ENCODE measurements at regions not wholly inside any gene's neighbourhood (a gene's known extent, or its start where the extent isn't known, plus 50 kb on each side); places are given as distances from the start of the nearest gene placed in this dataset.
"Not testable (repeated sequence)": the region's sequence is repeated elsewhere in the genome, so short reads cannot be mapped to it uniquely, and the experiment has no call there.

- DNase-seq (ENCODE audit: low read depth in 2 of 2), result not testable (repeated sequence)
These were observed 70.2 kb downstream of the ZNF726 start for GRCh38 chr19:23984911-23985310.

DNA sequence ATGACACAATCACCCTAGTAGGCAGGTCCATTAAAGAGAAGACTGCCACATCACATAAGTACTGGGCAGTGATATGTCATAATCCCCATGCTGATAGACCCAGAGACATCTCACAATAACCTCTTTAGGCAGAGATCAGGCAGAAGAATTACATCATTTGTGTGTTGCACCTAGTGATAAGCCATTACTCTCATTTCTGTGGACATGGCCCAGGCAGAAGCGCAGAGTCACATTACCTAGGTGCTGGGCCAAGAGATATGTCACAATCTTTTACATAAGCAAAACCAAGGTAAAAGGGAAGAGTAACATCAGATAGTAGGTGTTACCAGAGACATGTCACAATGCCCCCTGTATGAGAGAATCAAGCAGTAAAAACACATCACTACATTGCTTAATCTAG, 71.9 kb downstream of the ZNF726 start:
- no peak for DNase-seq (ENCODE audit: low read depth in 2 of 2)

DNA sequence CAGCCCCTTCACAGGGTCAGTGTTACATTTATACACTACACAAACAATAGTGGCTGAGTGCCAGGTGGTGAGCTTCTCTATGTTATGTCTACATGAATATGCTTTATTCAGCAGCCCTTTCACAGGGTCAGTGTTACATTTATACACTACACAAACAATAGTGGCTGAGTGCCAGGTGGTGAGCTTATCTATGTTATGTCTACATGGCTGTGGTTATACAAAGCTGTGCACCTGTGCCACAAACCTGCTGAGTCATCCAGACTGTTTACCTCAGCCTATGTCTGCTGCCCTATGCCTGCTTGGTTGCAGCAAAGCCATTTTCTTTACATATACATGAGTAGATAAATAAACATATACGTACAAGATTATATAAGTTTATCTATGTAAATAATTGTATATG, 76.5 kb downstream of the ZNF726 start:
- no peak for DNase-seq (ENCODE audit: low read depth in 2 of 2)

DNA sequence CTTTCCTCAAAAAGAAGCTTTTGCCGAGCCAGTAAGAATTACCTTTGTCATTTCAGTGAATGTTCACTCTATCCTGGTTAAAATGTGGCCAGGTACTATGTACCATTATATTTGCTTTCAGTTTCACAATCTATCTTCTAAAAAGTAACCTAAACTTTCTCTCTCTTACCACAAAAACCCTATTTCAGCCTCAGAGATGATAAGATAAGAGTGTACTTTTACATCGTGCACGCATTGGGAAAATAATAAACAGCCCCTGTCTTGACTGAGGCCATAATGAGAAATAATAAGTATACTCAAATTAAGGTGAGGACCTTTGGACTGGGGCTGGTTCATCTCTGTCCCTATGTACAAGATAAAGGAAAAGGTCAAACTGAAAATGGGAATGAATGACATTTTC, 77.7 kb downstream of the ZNF726 start:
- DNase-seq (ENCODE audit: low read depth in 2 of 2), result no peak

DNA sequence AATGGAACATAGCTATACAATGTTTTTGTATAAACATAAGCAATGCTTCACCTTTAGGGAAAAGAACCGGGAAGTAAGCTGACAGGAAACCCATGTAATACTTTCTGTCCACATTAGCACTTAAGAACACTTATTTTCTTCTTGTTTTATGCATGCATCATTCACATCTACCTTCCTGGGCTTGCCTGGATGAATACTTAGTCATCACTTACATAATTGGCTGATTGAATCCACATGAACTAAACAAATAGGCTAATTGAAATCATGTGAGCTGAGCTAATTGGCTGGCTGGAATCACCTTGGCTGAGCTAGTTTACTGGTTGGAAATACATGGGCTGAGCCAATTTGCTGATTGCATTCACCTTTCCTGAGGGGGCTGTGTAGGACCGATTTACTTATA, 78.8 kb downstream of the ZNF726 start:
- no peak for DNase-seq (ENCODE audit: low read depth in 2 of 2)

DNA sequence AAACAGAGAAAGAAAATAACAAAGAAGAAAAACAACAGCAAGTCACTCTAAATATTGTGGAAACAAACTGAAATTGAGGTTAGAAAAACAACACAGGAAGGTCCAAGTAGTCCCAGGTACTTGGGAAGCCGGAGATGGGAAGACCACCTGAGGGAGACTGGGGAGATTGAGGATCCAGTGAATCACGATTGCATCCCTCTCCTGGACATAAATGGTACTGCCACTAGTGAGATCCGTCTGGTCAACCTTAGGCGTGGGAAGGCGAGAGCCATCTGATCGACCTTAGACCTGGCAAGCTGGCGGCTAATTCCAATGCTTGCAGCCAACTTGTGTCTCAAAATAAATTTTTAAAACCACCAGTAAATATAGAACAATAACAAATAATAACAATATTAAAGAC, 81.9 kb downstream of the ZNF726 start:
- peak in 1 of 2 donors; percentile 8 for DNase-seq (ENCODE audit: low read depth in 2 of 2)

GRCh38 chr19:23998568-23998967, 83.9 kb downstream of the ZNF726 start:
- no peak for DNase-seq (ENCODE audit: low read depth in 2 of 2)

DNA sequence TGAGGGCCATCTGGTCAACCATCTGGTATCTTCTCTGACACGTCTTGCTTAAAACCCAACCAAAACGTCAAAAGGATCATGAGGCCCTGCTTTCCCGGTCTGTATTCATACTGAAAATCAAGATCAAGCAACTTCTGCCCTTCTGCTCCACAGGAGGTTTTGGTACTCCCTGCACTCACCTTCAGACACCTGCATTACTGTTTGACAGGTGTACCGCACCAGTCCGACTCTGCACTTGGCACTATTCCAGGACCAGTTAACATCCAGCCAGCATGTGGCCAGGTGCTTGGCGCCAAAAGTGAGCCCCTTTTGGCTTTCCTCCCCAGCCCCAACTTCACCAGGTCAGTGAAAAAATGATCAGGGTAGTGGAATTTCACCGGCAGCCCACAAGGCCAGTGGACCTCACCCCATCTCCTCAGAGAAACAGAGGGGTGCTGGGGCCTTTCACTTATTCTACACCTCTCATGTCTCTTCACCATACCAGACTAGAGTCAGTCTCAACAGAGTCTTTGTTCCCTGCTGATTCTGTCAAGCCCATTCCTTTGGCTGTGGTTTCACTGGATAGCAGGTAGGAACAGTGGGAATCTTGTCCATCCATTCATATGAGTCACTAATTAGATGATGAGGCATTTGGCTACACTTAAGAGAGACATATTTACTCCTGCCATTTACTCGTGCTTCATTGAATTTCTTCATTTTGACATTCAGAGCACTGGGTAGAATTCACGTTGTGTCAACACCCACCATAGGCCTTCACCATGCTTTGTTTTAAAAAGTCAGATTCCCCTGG, 85.3 kb downstream of the ZNF726 start:
- DNase-seq (ENCODE audit: low read depth in 2 of 2), result no peak

GRCh38 chr19:24000656-24001055, 86.0 kb downstream of the ZNF726 start:
- DNase-seq (ENCODE audit: low read depth in 2 of 2), result no peak

GRCh38 chr19:24002256-24002945, 84.6 kb upstream of the ZNF254 start:
- DNase-seq (ENCODE audit: low read depth in 2 of 2), result no peak

- DNase-seq (ENCODE audit: low read depth in 2 of 2), result no peak
These were observed 83.5 kb upstream of the ZNF254 start for GRCh38 chr19:24003537-24003936.

DNA sequence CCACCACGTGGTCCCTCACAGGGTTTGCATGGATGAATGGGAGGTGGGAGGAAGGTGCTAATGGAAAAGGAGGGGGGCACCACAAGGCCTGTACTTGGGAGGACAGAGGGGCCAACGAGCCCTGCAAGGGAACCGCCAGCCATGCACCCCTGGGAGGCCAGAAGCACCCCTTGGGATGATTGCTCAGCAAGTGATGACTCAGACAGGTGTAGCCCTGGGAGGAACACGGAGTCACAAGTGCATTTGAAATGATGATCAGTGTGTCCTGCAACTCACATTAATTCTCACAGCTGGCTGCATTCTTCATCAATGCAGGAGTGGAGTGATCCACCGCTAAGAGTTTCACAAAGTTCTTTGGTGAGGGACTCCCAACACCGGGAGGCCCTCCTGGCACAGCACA, 82.8 kb upstream of the ZNF254 start:
- no peak for DNase-seq (ENCODE audit: low read depth in 2 of 2)

DNA sequence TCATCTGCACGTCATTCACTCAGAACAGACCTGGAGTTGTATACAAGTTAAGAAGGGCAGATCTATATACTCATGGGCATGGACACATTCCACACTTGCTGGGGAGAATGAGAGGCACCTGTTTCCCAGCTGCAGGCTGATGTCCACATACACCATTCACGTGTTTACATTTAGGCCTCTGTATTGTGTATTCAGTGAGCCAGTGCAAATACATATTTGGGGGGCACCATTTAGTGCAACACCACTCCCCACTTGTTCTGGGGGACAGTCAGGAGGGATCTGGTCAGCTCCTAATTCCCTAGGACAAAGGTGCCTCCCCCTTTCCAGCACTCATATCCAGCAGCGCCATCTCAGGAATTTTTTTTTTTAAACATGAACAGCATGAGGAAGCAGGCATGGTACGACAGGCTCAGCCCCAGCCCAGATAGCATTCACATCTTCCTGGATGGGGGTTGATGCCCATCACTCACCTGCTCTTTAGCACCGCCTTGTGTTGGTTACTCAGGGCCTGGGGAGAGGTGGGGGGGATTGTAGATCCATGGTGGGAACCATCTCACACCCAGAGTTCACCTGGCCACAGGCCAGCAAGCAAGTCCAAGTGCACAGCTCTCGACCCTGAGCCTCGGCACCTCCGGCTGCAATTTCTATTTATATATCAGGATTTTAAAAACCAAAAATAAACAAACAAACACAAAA, 56.9 kb upstream of the ZNF254 start:
- no peak for DNase-seq (ENCODE audit: low read depth in 2 of 2)

DNA sequence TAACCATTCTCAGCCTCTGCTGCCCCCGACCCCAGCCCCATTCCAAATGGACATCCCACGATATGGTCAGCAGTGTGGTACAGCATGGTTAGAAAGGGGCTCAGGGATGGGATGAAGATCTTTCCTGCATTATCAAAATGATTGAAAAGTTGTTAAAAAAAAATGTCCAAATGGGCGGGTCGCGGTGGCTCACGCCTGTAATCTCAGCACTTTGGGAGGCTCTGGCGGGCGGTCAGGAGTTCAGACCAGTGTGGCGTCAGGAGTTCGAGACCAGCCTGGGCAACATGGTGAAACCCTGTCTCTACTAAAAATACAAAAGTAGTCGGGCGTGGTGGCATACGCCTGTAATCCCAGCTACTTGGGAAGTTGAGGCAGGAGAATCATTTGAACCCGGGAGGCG, 54.3 kb upstream of the ZNF254 start:
- no peak for DNase-seq (ENCODE audit: low read depth in 2 of 2)

DNA sequence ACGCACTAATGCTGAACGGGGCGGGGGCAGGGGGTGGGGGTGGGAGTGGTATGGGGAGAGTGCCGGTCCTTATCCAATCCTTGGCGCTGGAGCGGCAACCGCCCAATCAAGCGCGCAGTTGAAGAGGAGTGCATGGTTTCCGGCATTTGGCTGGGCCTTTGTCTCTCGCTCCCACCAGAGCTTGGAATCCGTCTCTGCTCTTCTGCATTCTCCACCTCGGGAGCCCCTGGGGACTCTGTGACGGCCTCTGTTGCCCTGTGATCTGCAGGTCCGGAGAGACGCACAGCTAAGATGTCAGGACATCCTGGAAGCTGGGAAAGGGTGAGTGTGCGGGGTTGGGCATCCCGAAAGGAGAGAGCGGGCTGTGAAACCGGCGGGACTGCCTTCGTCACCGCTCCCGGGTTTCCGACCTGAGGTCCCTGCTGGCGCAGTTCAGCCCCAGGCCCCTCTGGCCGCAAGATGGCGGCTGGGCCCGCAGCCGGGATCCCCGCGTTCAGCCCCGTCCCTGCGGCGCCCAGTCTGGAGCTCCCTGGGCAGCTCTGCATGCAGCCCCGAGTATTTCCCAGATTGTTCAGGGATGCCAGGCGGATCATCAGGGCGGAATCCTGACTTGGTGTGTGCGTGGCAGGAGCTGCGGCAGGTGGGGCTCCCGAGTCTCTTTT, 53.6 kb upstream of the ZNF254 start:
- DNase-seq (ENCODE audit: low read depth in 2 of 2), result peak; percentile 65 to 79

GRCh38 chr19:24033963-24034342, 53.0 kb upstream of the ZNF254 start:
- DNase-seq (ENCODE audit: low read depth in 2 of 2), result no peak

- not testable (repeated sequence) for DNase-seq (ENCODE audit: low read depth in 2 of 2)
These were observed 51.6 kb upstream of the ZNF254 start for GRCh38 chr19:24035261-24035880.

Data from stimulated activated CD4-positive, alpha-beta T cell treated with anti-CD3 and anti-CD28 coated beads, Interleukin-4, amount 100 ng/mL, for 48 hours (primary cell).